ENCODE measurements at regions not wholly inside any gene's neighbourhood (a gene's known extent, or its start where the extent isn't known, plus 50 kb on each side); places are given as distances from the start of the nearest gene placed in this dataset.

- H3K4me1 Mint-ChIP-seq = peaks cover 32% of the 10 kb centered on the region
- H3K4me3 Mint-ChIP-seq = no peak overlapping the region
- DNase-seq (ENCODE audit: low read depth, low spot score) = no peak
- H3K27me3 Mint-ChIP-seq (ENCODE audit: low read depth) = peaks cover 4% of the 10 kb centered on the region
- no peak for TF ChIP-seq CTCF (conservative IDR thresholded peaks at IDR 0.05)
- H3K36me3 Mint-ChIP-seq (ENCODE audit: low read depth) = no peaks in the 10 kb centered on the region
- H3K27ac Mint-ChIP-seq (ENCODE audit: unreplicated experiment) = no peak overlapping the region
- no peaks in the 10 kb centered on the region for H3K9me3 Mint-ChIP-seq
Measured at GRCh38 chr20:52621401-52621800, 350.8 kb upstream of the TSHZ2 start.

- Mint-ChIP-seq H3K4me3 (no peak overlapping the region), H3K36me3 (ENCODE audit: low read depth) (no peaks in the 10 kb centered on the region), H3K9me3 (no peaks in the 10 kb centered on the region), H3K27me3 (ENCODE audit: low read depth) (peaks cover 4% of the 10 kb centered on the region), H3K27ac (ENCODE audit: unreplicated experiment) (peak overlapping the region; percentile 14), H3K4me1 (peaks cover 37% of the 10 kb centered on the region)
- TF ChIP-seq CTCF (conservative IDR thresholded peaks at IDR 0.05) = no peak
- no peak for DNase-seq (ENCODE audit: low read depth, low spot score)
Measured at GRCh38 chr20:52619671-52620070, 352.5 kb upstream of the TSHZ2 start.

GRCh38 chr20:52619101-52619500 is 353.1 kb upstream of the TSHZ2 start:
- Mint-ChIP-seq H3K4me3 (no peak overlapping the region), H3K36me3 (ENCODE audit: low read depth) (no peaks in the 10 kb centered on the region), H3K4me1 (peaks cover 32% of the 10 kb centered on the region), H3K27me3 (ENCODE audit: low read depth) (peaks cover 4% of the 10 kb centered on the region), H3K9me3 (no peaks in the 10 kb centered on the region), H3K27ac (ENCODE audit: unreplicated experiment) (peak overlapping the region; percentile 14)
- no peak for TF ChIP-seq CTCF (conservative IDR thresholded peaks at IDR 0.05)
- DNase-seq (ENCODE audit: low read depth, low spot score) = no peak

- H3K27ac Mint-ChIP-seq (ENCODE audit: unreplicated experiment) = peak overlapping the region; percentile 31
Measured at GRCh38 chr20:52616629-52617028, 355.5 kb upstream of the TSHZ2 start.

GRCh38 chr20:52614051-52614863 is 357.9 kb upstream of the TSHZ2 start:
- H3K4me3 Mint-ChIP-seq = no peak overlapping the region
- H3K9me3 Mint-ChIP-seq = no peaks in the 10 kb centered on the region
- no peaks in the 10 kb centered on the region for H3K36me3 Mint-ChIP-seq (ENCODE audit: low read depth)
- peaks cover 4% of the 10 kb centered on the region for H3K27me3 Mint-ChIP-seq (ENCODE audit: low read depth)
- H3K27ac Mint-ChIP-seq (ENCODE audit: unreplicated experiment) = no peak overlapping the region
- no peak for TF ChIP-seq CTCF (conservative IDR thresholded peaks at IDR 0.05)
- DNase-seq (ENCODE audit: low read depth, low spot score) = no peak
- peaks cover 20% of the 10 kb centered on the region for H3K4me1 Mint-ChIP-seq

More at GRCh38 chr20:52616629-52617028, 355.5 kb upstream of the TSHZ2 start:
- H3K4me3 Mint-ChIP-seq = no peak overlapping the region
- H3K27me3 Mint-ChIP-seq (ENCODE audit: low read depth) = peaks cover 7% of the 10 kb centered on the region
- no peak for DNase-seq (ENCODE audit: low read depth, low spot score)
- H3K36me3 Mint-ChIP-seq (ENCODE audit: low read depth) = no peaks in the 10 kb centered on the region
- TF ChIP-seq CTCF (conservative IDR thresholded peaks at IDR 0.05) = no peak
- no peaks in the 10 kb centered on the region for H3K9me3 Mint-ChIP-seq
- H3K4me1 Mint-ChIP-seq = peaks cover 26% of the 10 kb centered on the region

Measured in neural crest cell (in vitro differentiated cells).